Breast epithelium (tissue), 3 donors: ENCODE measurements at regions not wholly inside any gene's neighbourhood (a gene's known extent, or its start where the extent isn't known, plus 50 kb on each side); places are given as distances from the start of the nearest gene placed in this dataset.

ENCODE experiments used
- POLR2AphosphoS5 ChIP-seq, 3 donors: sonication (generic); formaldehyde crosslinking; IDR thresholded peaks; one replicate each; pipeline ENCODE4 v1.6.1; 2017; ENCODE audit warnings: antibody characterized with exemption in 3 of 3
- TF ChIP-seq, protein P1 (sequence below), 3 donors: fragments of 450-650 bp; IDR thresholded peaks; one replicate each; pipeline ENCODE4 v1.5.1; 2016 to 2017; ENCODE audit warnings: antibody characterized with exemption in 3 of 3, mild to moderate bottlenecking in 3 of 3, moderate library complexity in 3 of 3

GRCh38 chr17:72380737-72381136 lies 259.9 kb downstream of the SOX9 start:
- TF ChIP-seq, protein P1, sequence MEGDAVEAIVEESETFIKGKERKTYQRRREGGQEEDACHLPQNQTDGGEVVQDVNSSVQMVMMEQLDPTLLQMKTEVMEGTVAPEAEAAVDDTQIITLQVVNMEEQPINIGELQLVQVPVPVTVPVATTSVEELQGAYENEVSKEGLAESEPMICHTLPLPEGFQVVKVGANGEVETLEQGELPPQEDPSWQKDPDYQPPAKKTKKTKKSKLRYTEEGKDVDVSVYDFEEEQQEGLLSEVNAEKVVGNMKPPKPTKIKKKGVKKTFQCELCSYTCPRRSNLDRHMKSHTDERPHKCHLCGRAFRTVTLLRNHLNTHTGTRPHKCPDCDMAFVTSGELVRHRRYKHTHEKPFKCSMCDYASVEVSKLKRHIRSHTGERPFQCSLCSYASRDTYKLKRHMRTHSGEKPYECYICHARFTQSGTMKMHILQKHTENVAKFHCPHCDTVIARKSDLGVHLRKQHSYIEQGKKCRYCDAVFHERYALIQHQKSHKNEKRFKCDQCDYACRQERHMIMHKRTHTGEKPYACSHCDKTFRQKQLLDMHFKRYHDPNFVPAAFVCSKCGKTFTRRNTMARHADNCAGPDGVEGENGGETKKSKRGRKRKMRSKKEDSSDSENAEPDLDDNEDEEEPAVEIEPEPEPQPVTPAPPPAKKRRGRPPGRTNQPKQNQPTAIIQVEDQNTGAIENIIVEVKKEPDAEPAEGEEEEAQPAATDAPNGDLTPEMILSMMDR (IDR thresholded peaks at IDR 0.05): no peak
- no peak for TF ChIP-seq POLR2AphosphoS5 (IDR thresholded peaks at IDR 0.05)
